ENCODE measurements at regions not wholly inside any gene's neighbourhood (a gene's known extent, or its start where the extent isn't known, plus 50 kb on each side); places are given as distances from the start of the nearest gene placed in this dataset.

GRCh38 chr15:97146929-97147870 is 813.3 kb upstream of the ARRDC4 start:
- no peak for TF ChIP-seq ZNF274 (IDR thresholded peaks at IDR 0.05; ENCODE audit: low read depth, low read length)
- H3K4me3 ChIP-seq (ENCODE audit: low read length): no peak overlapping the region

- H3K4me3 ChIP-seq (ENCODE audit: low read length): no peak overlapping the region
- no peak for TF ChIP-seq ZNF274 (IDR thresholded peaks at IDR 0.05; ENCODE audit: low read depth, low read length)
These were observed 807.0 kb upstream of the ARRDC4 start for GRCh38 chr15:97153356-97153965.

GRCh38 chr15:97156739-97157265 is 803.7 kb upstream of the ARRDC4 start:
- TF ChIP-seq ZNF274 (IDR thresholded peaks at IDR 0.05; ENCODE audit: low read depth, low read length): no peak
- no peak overlapping the region for H3K4me3 ChIP-seq (ENCODE audit: low read length)

GRCh38 chr15:97162805-97163495 is 797.6 kb upstream of the ARRDC4 start:
- no peak overlapping the region for H3K4me3 ChIP-seq (ENCODE audit: low read length)
- no peak for TF ChIP-seq ZNF274 (IDR thresholded peaks at IDR 0.05; ENCODE audit: low read depth, low read length)

GRCh38 chr15:97165205-97165604 is 795.3 kb upstream of the ARRDC4 start:
- TF ChIP-seq ZNF274 (IDR thresholded peaks at IDR 0.05; ENCODE audit: low read depth, low read length): no peak
- no peak overlapping the region for H3K4me3 ChIP-seq (ENCODE audit: low read length)

GRCh38 chr15:97168704-97169475 is 791.6 kb upstream of the ARRDC4 start:
- TF ChIP-seq ZNF274 (IDR thresholded peaks at IDR 0.05; ENCODE audit: low read depth, low read length): no peak
- no peak overlapping the region for H3K4me3 ChIP-seq (ENCODE audit: low read length)

- no peak for TF ChIP-seq ZNF274 (IDR thresholded peaks at IDR 0.05; ENCODE audit: low read depth, low read length)
- H3K4me3 ChIP-seq (ENCODE audit: low read length): no peak overlapping the region
These were observed 788.9 kb upstream of the ARRDC4 start for GRCh38 chr15:97171556-97171955.

- no peak overlapping the region for H3K4me3 ChIP-seq (ENCODE audit: low read length)
- no peak for TF ChIP-seq ZNF274 (IDR thresholded peaks at IDR 0.05; ENCODE audit: low read depth, low read length)
These were observed 785.5 kb upstream of the ARRDC4 start for GRCh38 chr15:97174886-97175540.

GRCh38 chr15:97177151-97177577 is 783.3 kb upstream of the ARRDC4 start:
- H3K4me3 ChIP-seq (ENCODE audit: low read length): no peak overlapping the region
- TF ChIP-seq ZNF274 (IDR thresholded peaks at IDR 0.05; ENCODE audit: low read depth, low read length): no peak

- H3K4me3 ChIP-seq (ENCODE audit: low read length): no peak overlapping the region
- TF ChIP-seq ZNF274 (IDR thresholded peaks at IDR 0.05; ENCODE audit: low read depth, low read length): no peak
These were observed 777.9 kb upstream of the ARRDC4 start for GRCh38 chr15:97182581-97182980.

- no peak for TF ChIP-seq ZNF274 (IDR thresholded peaks at IDR 0.05; ENCODE audit: low read depth, low read length)
These were observed 771.2 kb upstream of the ARRDC4 start for GRCh38 chr15:97189162-97189780.

GRCh38 chr15:97194750-97195149 is 765.8 kb upstream of the ARRDC4 start:
- no peak for TF ChIP-seq ZNF274 (IDR thresholded peaks at IDR 0.05; ENCODE audit: low read depth, low read length)
- H3K4me3 ChIP-seq (ENCODE audit: low read length): no peak overlapping the region

More at GRCh38 chr15:97189162-97189780, 771.2 kb upstream of the ARRDC4 start:
- no peak overlapping the region for H3K4me3 ChIP-seq (ENCODE audit: low read length)
